HCT116 (cell line): ENCODE measurements at regions not wholly inside any gene's neighbourhood (a gene's known extent, or its start where the extent isn't known, plus 50 kb on each side); places are given as distances from the start of the nearest gene placed in this dataset.

ENCODE experiments used
- ATAC-seq: fragments of 200-7000 bp; cut with Tn5 transposase; 2 replicates; pipeline ENCODE4 v1.9.1; 2020; ENCODE audit warnings: mild to moderate bottlenecking, moderate library complexity
- BruUV-seq: library from RNA; stranded (reverse); fragments of 400-500 nt; replicated peaks from 2 replicates; lab custom pipeline; 2021; lab: Mats Ljungman, UMichigan
- CTCF ChIA-PET: fragments of 300-600 bp; sonication (Branson Sonifier 250); formaldehyde crosslinking; loops from one replicate; lab custom pipeline; 2021; ENCODE audit warnings: antibody characterized with exemption; lab: Charles Lee
- POLR2A ChIA-PET: fragments of 300-600, 350-600 bp; sonication (Branson Sonifier 250); formaldehyde crosslinking; loops from one replicate; lab custom pipeline; 2021; ENCODE audit warnings: antibody characterized with exemption; lab: Charles Lee
- RAD21 ChIA-PET, 2 experiments: fragments of 300-600 bp; sonication (Branson Sonifier 250); formaldehyde crosslinking; loops; one replicate each; lab custom pipeline; 2023; ENCODE audit warnings: low total read pairs in 2 of 2; ENCODE audit not compliant: uncharacterized antibody in 2 of 2, unreplicated experiment in 2 of 2, low non-redundant PET in 1 of 2; lab: Charles Lee
- DNase-seq: peaks from one replicate; pipeline ENCODE4 v3.0.0-alpha.2; 2010; ENCODE audit warnings: low read depth, low spot score
- H2AFZ ChIP-seq: fragments of 200-600 bp; shearing (Covaris generic), sonication (generic); 2 replicates; pipeline ENCODE4 v1.6.1; 2017; ENCODE audit warnings: low read depth, mixed run types, mixed read lengths, antibody characterized with exemption, low read length; ENCODE audit not compliant: poor library complexity, severe bottlenecking
- H3K27ac ChIP-seq: 2 replicates; pipeline ENCODE4 v1.5.1; 2012; ENCODE audit warnings: low read depth, low read length
- H3K27me3 ChIP-seq: fragments of 200-600 bp; sonication (generic); 2 replicates; pipeline ENCODE4 v1.6.1; 2016; ENCODE audit warnings: mixed run types, low read length, mixed read lengths; ENCODE audit not compliant: insufficient read depth
- H3K36me3 ChIP-seq, 2 experiments: fragments of 200-500 bp in 1 of 2; fragments of 200-600 bp in 1 of 2; sonication (Bioruptor generic) in 1 of 2; sonication (generic) in 1 of 2; 2 replicates each; pipeline versions ENCODE4 v1.5.1 to v1.6.1; 2014 to 2016; ENCODE audit warnings: low read length in 2 of 2, inconsistent platforms in 1 of 2, mixed read lengths in 1 of 2, mixed run types in 1 of 2; ENCODE audit not compliant: insufficient read depth in 2 of 2, control insufficient read depth in 1 of 2
- H3K4me1 ChIP-seq, 2 experiments: fragments of 200-600 bp in 1 of 2; sonication (generic) in 1 of 2; 2 replicates each; pipeline versions ENCODE4 v1.5.1 to v1.6.1; 2012 to 2017; ENCODE audit warnings: low read length in 2 of 2, inconsistent platforms in 1 of 2, mild to moderate bottlenecking in 1 of 2, mixed read lengths in 1 of 2, mixed run types in 1 of 2, moderate library complexity in 1 of 2; ENCODE audit not compliant: insufficient read depth in 2 of 2, control insufficient read depth in 1 of 2
- H3K4me2 ChIP-seq: fragments of 200-600 bp; sonication (generic); 2 replicates; pipeline ENCODE4 v1.6.1; 2017; ENCODE audit warnings: mixed run types, low read length, mixed read lengths
- H3K4me3 ChIP-seq, 2 experiments: fragments of 200-600 bp in 1 of 2; sonication (generic) in 1 of 2; replicated peaks in 1 of 2; 2 replicates each; pipeline ENCODE4 v1.5.1; 2011 to 2016; ENCODE audit warnings: low read length in 2 of 2, control low read depth in 1 of 2, low read depth in 1 of 2, mild to moderate bottlenecking in 1 of 2, mixed read lengths in 1 of 2, mixed run types in 1 of 2
- H3K79me2 ChIP-seq: fragments of 200-600 bp; sonication (generic); 2 replicates; pipeline ENCODE4 v1.6.1; 2017; ENCODE audit warnings: mild to moderate bottlenecking, mixed run types, low read length, moderate library complexity, mixed read lengths; ENCODE audit not compliant: insufficient read depth
- H3K9ac ChIP-seq: fragments of 200-600 bp; sonication (generic); 2 replicates; pipeline ENCODE4 v1.6.1; 2016; ENCODE audit warnings: low read length, mixed read lengths
- H3K9me2 ChIP-seq: fragments of 200-600 bp; sonication (generic), shearing (Covaris generic); 2 replicates; pipeline ENCODE4 v1.6.1; 2017; ENCODE audit warnings: mixed run types, mild to moderate bottlenecking, moderate library complexity; ENCODE audit not compliant: insufficient read depth
- H3K9me3 ChIP-seq, 2 experiments: fragments of 200-500 bp in 1 of 2; fragments of 200-600 bp in 1 of 2; sonication (Bioruptor generic) in 1 of 2; sonication (generic) in 1 of 2; 2 replicates each; pipeline ENCODE4 v1.6.1; 2014 to 2017; ENCODE audit warnings: low read length in 2 of 2, mixed read lengths in 2 of 2, inconsistent platforms in 1 of 2, low read depth in 1 of 2, mild to moderate bottlenecking in 1 of 2, mixed run types in 1 of 2, moderate library complexity in 1 of 2; ENCODE audit not compliant: control insufficient read depth in 1 of 2, insufficient read depth in 1 of 2
- H4K20me1 ChIP-seq: fragments of 200-600 bp; sonication (generic), shearing (Covaris generic); 2 replicates; pipeline ENCODE4 v1.6.1; 2017; ENCODE audit warnings: mixed run types, mild to moderate bottlenecking, moderate library complexity; ENCODE audit not compliant: insufficient read depth
- ATF3 ChIP-seq: IDR thresholded peaks from 2 replicates; pipeline ENCODE4 v1.6.1; 2012
- CBX3 ChIP-seq: IDR thresholded peaks from 2 replicates; pipeline ENCODE4 v1.6.1; 2012; ENCODE audit warnings: low read depth
- CEBPB ChIP-seq: IDR thresholded peaks from 2 replicates; pipeline ENCODE4 v1.6.1; 2012; ENCODE audit warnings: low read depth
- CTCF ChIP-seq, 3 experiments: fragments of 200-600 bp in 1 of 3; sonication (generic) in 1 of 3; IDR thresholded peaks in 2 of 3; conservative IDR thresholded peaks in 1 of 3; 2 replicates each; pipeline ENCODE4 v1.5.1; 2012 to 2017; ENCODE audit warnings: low read depth in 2 of 3, low read length in 2 of 3, antibody characterized with exemption in 1 of 3, borderline replicate concordance in 1 of 3, control low read depth in 1 of 3, mild to moderate bottlenecking in 1 of 3, mixed read lengths in 1 of 3, mixed run types in 1 of 3, moderate library complexity in 1 of 3; ENCODE audit not compliant: insufficient read depth in 1 of 3
- EGR1 ChIP-seq: IDR thresholded peaks from 2 replicates; pipeline ENCODE4 v1.6.1; 2012; ENCODE audit warnings: low read depth
- ELF1 ChIP-seq: IDR thresholded peaks from 2 replicates; pipeline ENCODE4 v1.6.1; 2012; ENCODE audit warnings: low read depth, borderline replicate concordance
- EZH2 ChIP-seq: fragments of 200-600 bp; sonication (generic); IDR thresholded peaks from 2 replicates; pipeline ENCODE4 v1.6.1; 2017; ENCODE audit warnings: antibody characterized with exemption, mixed run types
- EZH2phosphoT487 ChIP-seq: fragments of 200-600 bp; IDR thresholded peaks from 2 replicates; pipeline ENCODE4 v1.6.1; 2018; ENCODE audit warnings: antibody characterized with exemption, borderline replicate concordance
- JUND ChIP-seq: IDR thresholded peaks from 2 replicates; pipeline ENCODE4 v1.6.1; 2012
- MAX ChIP-seq: IDR thresholded peaks from 2 replicates; pipeline ENCODE4 v1.6.1; 2012
- POLR2A ChIP-seq: IDR thresholded peaks from 2 replicates; pipeline ENCODE4 v1.7.0; 2011; ENCODE audit warnings: borderline replicate concordance; ENCODE audit not compliant: insufficient read depth, insufficient read length; ENCODE audit errors: extremely low read depth
- POLR2AphosphoS5 ChIP-seq: IDR thresholded peaks from 2 replicates; pipeline ENCODE4 v1.6.1; 2011; ENCODE audit warnings: mild to moderate bottlenecking, low read depth, low read length, moderate library complexity
- REST ChIP-seq: IDR thresholded peaks from 2 replicates; pipeline ENCODE4 v1.6.1; 2012; ENCODE audit warnings: low read depth
- SIN3A ChIP-seq: IDR thresholded peaks from 2 replicates; pipeline ENCODE4 v1.6.1; 2012; ENCODE audit warnings: low read depth
- SP1 ChIP-seq: IDR thresholded peaks from 2 replicates; pipeline ENCODE4 v1.6.1; 2012; ENCODE audit warnings: low read depth
- SRF ChIP-seq: IDR thresholded peaks from 2 replicates; pipeline ENCODE4 v1.6.1; 2012; ENCODE audit warnings: low read depth
- TCF7L2 ChIP-seq: IDR thresholded peaks from 2 replicates; pipeline ENCODE4 v1.7.0; 2011; ENCODE audit warnings: borderline replicate concordance, inconsistent platforms; ENCODE audit not compliant: insufficient read depth, insufficient read length; ENCODE audit errors: extremely low read depth
- ZBTB33 ChIP-seq: IDR thresholded peaks from 2 replicates; pipeline ENCODE4 v1.6.1; 2011; ENCODE audit warnings: mild to moderate bottlenecking, low read length, moderate library complexity; ENCODE audit not compliant: insufficient replicate concordance; ENCODE audit errors: extremely low read depth
- ZFX ChIP-seq: fragments of 450-650 bp; IDR thresholded peaks from 2 replicates; pipeline ENCODE4 v1.6.1; 2017
- ZNF274 ChIP-seq: fragments of 200-500 bp; sonication (Bioruptor generic); IDR thresholded peaks from 2 replicates; pipeline ENCODE4 v1.6.1; 2014; ENCODE audit warnings: mild to moderate bottlenecking, low read depth, low read length, inconsistent platforms
- intact Hi-C: fragments of 100-400 bp; cut with micrococcal nuclease; formaldehyde crosslinking; loops from 2 replicates; pipeline ENCODE4 v1.10.0; 2022

- Histone ChIP-seq H3K9ac (no peak overlapping the region), H3K4me2 (no peak overlapping the region), H3K9me3 (peaks cover 3 to 20% of the 10 kb centered on the region in 2 experiments; a peak in 3 of 4 replicates), H4K20me1 (no peaks in the 10 kb centered on the region), H3K27ac (no peak overlapping the region), H3K4me1 (no peaks in the 10 kb centered on the region), H3K4me3 (no peak overlapping the region), H3K9me2 (no peaks in the 10 kb centered on the region), H3K27me3 (no peaks in the 10 kb centered on the region), H2AFZ (no peak overlapping the region), H3K79me2 (no peaks in the 10 kb centered on the region), H3K36me3 (no peaks in the 10 kb centered on the region)
- RAD21 ChIA-PET, result no interaction called here
- no TSS peak for BruUV-seq
- DNase-seq (no peak), ATAC-seq (no peak)
- CTCF ChIA-PET, result no interaction called here
- intact Hi-C loops, result no loop called here
- TF ChIP-seq SIN3A, result no peak
- TF ChIP-seq ZBTB33, result no peak
- no peak for TF ChIP-seq POLR2A
- no peak for TF ChIP-seq CBX3
- TF ChIP-seq POLR2AphosphoS5, result no peak
- TF ChIP-seq CEBPB, result no peak
- no peak for TF ChIP-seq ZNF274
- TF ChIP-seq JUND, result no peak
- TF ChIP-seq SRF, result no peak
- no peak for TF ChIP-seq ELF1
- no peak for TF ChIP-seq REST
- no peak for TF ChIP-seq EZH2phosphoT487
- no peak for TF ChIP-seq ZFX
- TF ChIP-seq MAX, result no peak
- no peak for TF ChIP-seq EZH2
- no peak for TF ChIP-seq CTCF (IDR thresholded peaks at IDR 0.05 in 2 of 3, conservative IDR thresholded peaks at IDR 0.05 in 1 of 3; ENCODE audit: borderline replicate concordance in 1 of 3, insufficient read depth in 1 of 3, low read depth in 2 of 3, low read length in 2 of 3)
- TF ChIP-seq TCF7L2, result no peak
- no peak for TF ChIP-seq ATF3
- no peak for TF ChIP-seq EGR1
- no peak for TF ChIP-seq SP1
- POLR2A ChIA-PET, result no interaction called here
These were observed 142.3 kb upstream of the CDH7 start for GRCh38 chr18:65608471-65608870.
